HepG2 (cell line): ENCODE measurements at regions not wholly inside any gene's neighbourhood (a gene's known extent, or its start where the extent isn't known, plus 50 kb on each side); places are given as distances from the start of the nearest gene placed in this dataset.

Experiments used
- ESRRA ChIP-seq: sonication (generic); formaldehyde crosslinking; IDR thresholded peaks from 2 replicates; pipeline ENCODE4 v1.5.1; 2020; ENCODE audit warnings: mild to moderate bottlenecking, low read depth, missing genetic modification reagents
- PCBP2 ChIP-seq: fragments of 200-400 bp; formaldehyde crosslinking; optimal IDR thresholded peaks from 2 replicates; pipeline ENCODE3; 2018; ENCODE audit warnings: low read length, low read depth; ENCODE audit not compliant: poor library complexity, severe bottlenecking
- TCF7 ChIP-seq: sonication (generic); IDR thresholded peaks from 2 replicates; pipeline ENCODE4 v1.6.1; 2016; ENCODE audit warnings: antibody characterized with exemption, low read depth

DNA sequence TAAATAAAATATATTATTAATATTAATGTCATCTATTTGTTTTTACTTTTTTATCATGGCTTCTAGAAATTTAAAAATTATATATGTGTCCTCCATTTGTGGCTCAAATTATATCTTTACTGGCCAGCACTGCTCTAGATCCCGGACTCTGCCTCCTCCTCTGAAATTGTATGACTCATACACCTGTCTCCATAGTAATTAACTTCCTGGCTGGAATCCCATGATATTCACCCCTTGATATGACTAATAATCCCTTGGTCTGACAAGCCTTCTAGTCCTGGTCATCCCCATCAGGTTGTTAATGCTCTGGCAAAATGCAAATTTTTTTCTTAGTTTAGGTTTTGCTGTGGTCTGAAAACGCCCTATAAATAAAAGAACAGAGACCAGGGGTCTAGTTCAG is 116.2 kb downstream of the BMP4 start:
- TF ChIP-seq PCBP2: no peak
- TF ChIP-seq ESRRA: no peak
- TF ChIP-seq TCF7: no peak
